ENCODE measurements at regions not wholly inside any gene's neighbourhood (a gene's known extent, or its start where the extent isn't known, plus 50 kb on each side); places are given as distances from the start of the nearest gene placed in this dataset.

DNA sequence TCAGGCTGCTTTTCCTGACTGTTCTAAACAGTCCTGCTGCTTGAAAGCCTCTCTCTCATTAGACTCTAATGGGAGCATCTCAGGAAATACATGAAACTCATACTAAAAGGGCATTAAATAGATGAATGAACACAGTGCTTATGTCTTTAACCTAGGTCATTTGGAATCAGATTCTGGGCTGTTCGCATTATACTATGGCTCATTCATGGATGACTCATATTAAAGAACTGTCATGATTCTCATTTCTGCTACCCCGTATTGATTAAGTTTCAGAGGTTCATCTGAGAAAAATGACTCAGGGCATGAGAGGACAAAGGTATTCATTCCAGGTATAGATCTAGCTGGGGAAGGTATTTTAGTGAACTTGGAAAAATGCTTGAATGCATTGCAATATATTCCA, 335.5 kb downstream of the GJA1 start:
- Histone ChIP-seq H3K4me3 (replicated peaks; ENCODE audit: insufficient read depth, low read length) (no peak overlapping the region), H3K27ac (replicated peaks) (no peak overlapping the region), H3K27me3 (ENCODE audit: insufficient read depth, poor library complexity, severe bottlenecking) (no peaks in the 10 kb centered on the region)
- no peak for DNase-seq (ENCODE audit: low read depth in 1 of 2, low spot score in 1 of 2)
- TF ChIP-seq, protein P1, sequence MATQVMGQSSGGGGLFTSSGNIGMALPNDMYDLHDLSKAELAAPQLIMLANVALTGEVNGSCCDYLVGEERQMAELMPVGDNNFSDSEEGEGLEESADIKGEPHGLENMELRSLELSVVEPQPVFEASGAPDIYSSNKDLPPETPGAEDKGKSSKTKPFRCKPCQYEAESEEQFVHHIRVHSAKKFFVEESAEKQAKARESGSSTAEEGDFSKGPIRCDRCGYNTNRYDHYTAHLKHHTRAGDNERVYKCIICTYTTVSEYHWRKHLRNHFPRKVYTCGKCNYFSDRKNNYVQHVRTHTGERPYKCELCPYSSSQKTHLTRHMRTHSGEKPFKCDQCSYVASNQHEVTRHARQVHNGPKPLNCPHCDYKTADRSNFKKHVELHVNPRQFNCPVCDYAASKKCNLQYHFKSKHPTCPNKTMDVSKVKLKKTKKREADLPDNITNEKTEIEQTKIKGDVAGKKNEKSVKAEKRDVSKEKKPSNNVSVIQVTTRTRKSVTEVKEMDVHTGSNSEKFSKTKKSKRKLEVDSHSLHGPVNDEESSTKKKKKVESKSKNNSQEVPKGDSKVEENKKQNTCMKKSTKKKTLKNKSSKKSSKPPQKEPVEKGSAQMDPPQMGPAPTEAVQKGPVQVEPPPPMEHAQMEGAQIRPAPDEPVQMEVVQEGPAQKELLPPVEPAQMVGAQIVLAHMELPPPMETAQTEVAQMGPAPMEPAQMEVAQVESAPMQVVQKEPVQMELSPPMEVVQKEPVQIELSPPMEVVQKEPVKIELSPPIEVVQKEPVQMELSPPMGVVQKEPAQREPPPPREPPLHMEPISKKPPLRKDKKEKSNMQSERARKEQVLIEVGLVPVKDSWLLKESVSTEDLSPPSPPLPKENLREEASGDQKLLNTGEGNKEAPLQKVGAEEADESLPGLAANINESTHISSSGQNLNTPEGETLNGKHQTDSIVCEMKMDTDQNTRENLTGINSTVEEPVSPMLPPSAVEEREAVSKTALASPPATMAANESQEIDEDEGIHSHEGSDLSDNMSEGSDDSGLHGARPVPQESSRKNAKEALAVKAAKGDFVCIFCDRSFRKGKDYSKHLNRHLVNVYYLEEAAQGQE (IDR thresholded peaks at IDR 0.05; ENCODE audit: insufficient replicate concordance, low read depth) = no peak
- TF ChIP-seq GABPA (IDR thresholded peaks at IDR 0.05; ENCODE audit: low read depth) (no peak), SPI1 (IDR thresholded peaks at IDR 0.05; ENCODE audit: borderline replicate concordance, low read depth) (no peak), POLR2AphosphoS5 (IDR thresholded peaks at IDR 0.05; ENCODE audit: low read depth) (no peak)
- TF ChIP-seq, protein P2, sequence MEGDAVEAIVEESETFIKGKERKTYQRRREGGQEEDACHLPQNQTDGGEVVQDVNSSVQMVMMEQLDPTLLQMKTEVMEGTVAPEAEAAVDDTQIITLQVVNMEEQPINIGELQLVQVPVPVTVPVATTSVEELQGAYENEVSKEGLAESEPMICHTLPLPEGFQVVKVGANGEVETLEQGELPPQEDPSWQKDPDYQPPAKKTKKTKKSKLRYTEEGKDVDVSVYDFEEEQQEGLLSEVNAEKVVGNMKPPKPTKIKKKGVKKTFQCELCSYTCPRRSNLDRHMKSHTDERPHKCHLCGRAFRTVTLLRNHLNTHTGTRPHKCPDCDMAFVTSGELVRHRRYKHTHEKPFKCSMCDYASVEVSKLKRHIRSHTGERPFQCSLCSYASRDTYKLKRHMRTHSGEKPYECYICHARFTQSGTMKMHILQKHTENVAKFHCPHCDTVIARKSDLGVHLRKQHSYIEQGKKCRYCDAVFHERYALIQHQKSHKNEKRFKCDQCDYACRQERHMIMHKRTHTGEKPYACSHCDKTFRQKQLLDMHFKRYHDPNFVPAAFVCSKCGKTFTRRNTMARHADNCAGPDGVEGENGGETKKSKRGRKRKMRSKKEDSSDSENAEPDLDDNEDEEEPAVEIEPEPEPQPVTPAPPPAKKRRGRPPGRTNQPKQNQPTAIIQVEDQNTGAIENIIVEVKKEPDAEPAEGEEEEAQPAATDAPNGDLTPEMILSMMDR (IDR thresholded peaks at IDR 0.05; ENCODE audit: insufficient read depth, low read length) = no peak

DNA sequence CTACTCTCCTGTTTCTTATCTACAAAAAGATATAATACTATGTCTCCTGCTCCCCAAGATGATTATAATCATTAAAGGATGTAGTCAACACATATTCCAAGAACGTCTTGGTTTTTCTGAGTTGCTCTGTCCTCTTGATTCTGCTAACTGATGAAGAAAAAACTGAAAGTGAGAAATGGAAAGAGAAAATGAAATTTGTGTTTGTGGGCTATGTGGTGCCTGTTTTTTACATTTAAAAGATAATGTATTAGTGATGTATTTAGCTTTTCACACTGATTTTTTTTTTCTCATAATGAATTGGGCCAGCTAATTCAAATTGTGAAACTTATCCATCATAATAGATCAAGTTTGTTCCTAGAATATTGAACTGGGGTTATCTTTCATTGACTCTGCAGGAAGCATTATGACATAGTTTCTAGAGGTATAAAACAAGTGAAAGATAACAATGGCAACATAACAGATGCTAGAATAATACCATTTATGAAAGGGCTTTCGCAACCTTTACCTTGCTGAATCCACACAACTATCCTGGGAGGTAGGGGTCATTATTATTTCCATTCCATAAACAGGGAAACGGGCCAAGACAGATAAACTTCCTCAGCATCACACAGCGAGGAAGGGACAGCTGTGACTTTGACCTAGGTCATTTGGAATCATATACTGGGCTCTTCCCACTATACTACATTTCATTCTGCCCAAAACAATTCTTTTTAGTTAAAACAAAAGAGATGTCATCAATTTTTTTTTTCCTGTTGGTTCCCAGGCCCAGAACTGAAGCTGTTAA, 336.7 kb downstream of the GJA1 start:
- Histone ChIP-seq H3K27me3 (ENCODE audit: insufficient read depth, poor library complexity, severe bottlenecking) (no peaks in the 10 kb centered on the region), H3K4me3 (replicated peaks; ENCODE audit: insufficient read depth, low read length) (no peak overlapping the region), H3K27ac (replicated peaks) (no peak overlapping the region)
- DNase-seq (ENCODE audit: low read depth in 1 of 2, low spot score in 1 of 2) = no peak
- TF ChIP-seq SPI1 (IDR thresholded peaks at IDR 0.05; ENCODE audit: borderline replicate concordance, low read depth) = no peak
- TF ChIP-seq GABPA (IDR thresholded peaks at IDR 0.05; ENCODE audit: low read depth) = no peak
- no peak for TF ChIP-seq POLR2AphosphoS5 (IDR thresholded peaks at IDR 0.05; ENCODE audit: low read depth)
- TF ChIP-seq, protein P1 (IDR thresholded peaks at IDR 0.05; ENCODE audit: insufficient replicate concordance, low read depth) = no peak
- TF ChIP-seq, protein P2 (IDR thresholded peaks at IDR 0.05; ENCODE audit: insufficient read depth, low read length) = no peak

DNA sequence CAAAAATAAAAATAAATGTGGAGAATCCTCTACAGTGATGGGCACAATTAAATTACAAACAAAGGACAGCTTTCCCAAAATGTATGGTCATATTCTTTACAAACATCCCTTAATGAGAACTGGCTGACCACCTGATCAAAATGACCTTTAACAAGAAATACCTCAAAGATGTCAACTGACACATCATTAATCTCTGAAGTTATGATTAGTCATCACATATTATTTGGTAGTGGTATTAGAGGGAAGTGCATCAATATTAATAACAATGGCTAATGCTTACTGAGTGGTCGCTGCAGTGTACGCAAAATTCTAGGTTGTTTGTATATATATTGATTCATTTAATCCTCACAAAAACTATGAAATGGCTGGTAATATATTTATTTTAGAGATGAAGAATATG, 340.6 kb downstream of the GJA1 start:
- Histone ChIP-seq H3K27ac (replicated peaks) (no peak overlapping the region), H3K27me3 (ENCODE audit: insufficient read depth, poor library complexity, severe bottlenecking) (no peaks in the 10 kb centered on the region), H3K4me3 (replicated peaks; ENCODE audit: insufficient read depth, low read length) (no peak overlapping the region)
- TF ChIP-seq, protein P2 (IDR thresholded peaks at IDR 0.05; ENCODE audit: insufficient read depth, low read length) = no peak
- TF ChIP-seq SPI1 (IDR thresholded peaks at IDR 0.05; ENCODE audit: borderline replicate concordance, low read depth) = no peak
- TF ChIP-seq GABPA (IDR thresholded peaks at IDR 0.05; ENCODE audit: low read depth) = no peak
- TF ChIP-seq, protein P1 (IDR thresholded peaks at IDR 0.05; ENCODE audit: insufficient replicate concordance, low read depth) = no peak
- DNase-seq (ENCODE audit: low read depth in 1 of 2, low spot score in 1 of 2) = no peak
